KMS-11 (cell line): ENCODE measurements at regions not wholly inside any gene's neighbourhood (a gene's known extent, or its start where the extent isn't known, plus 50 kb on each side); places are given as distances from the start of the nearest gene placed in this dataset.
"Not testable (repeated sequence)": the region's sequence is repeated elsewhere in the genome, so short reads cannot be mapped to it uniquely, and the experiment has no call there.

Experiments
- H2AFZ ChIP-seq: fragments of 200-600 bp; sonication (generic); 2 replicates; pipeline ENCODE4 v1.6.1; 2016; ENCODE audit warnings: antibody characterized with exemption, mixed run types, low read depth
- H3K27ac ChIP-seq: fragments of 200-600 bp; sonication (generic); 2 replicates; pipeline ENCODE4 v1.6.1; 2016; ENCODE audit warnings: mild to moderate bottlenecking, mixed run types
- H3K27me3 ChIP-seq: fragments of 200-600 bp; sonication (generic); 2 replicates; pipeline ENCODE4 v1.6.1; 2017; ENCODE audit warnings: mild to moderate bottlenecking, low read depth, mixed run types, moderate library complexity; ENCODE audit not compliant: insufficient read depth
- H3K36me3 ChIP-seq: fragments of 200-600 bp; sonication (generic); 2 replicates; pipeline ENCODE4 v1.6.1; 2017; ENCODE audit warnings: mild to moderate bottlenecking, mixed run types; ENCODE audit not compliant: insufficient read depth
- H3K4me1 ChIP-seq: fragments of 200-600 bp; sonication (generic); 2 replicates; pipeline ENCODE4 v1.6.1; 2016; ENCODE audit warnings: mild to moderate bottlenecking, low read depth, mixed run types; ENCODE audit not compliant: poor library complexity, severe bottlenecking
- H3K4me2 ChIP-seq: fragments of 200-600 bp; sonication (generic); 2 replicates; pipeline ENCODE4 v1.7.0; 2016; ENCODE audit warnings: mild to moderate bottlenecking, mixed run types
- H3K4me3 ChIP-seq: fragments of 200-600 bp; sonication (generic); IDR thresholded peaks from 2 replicates; pipeline ENCODE4 v1.6.1; 2017; ENCODE audit warnings: low read depth, low read length, mixed read lengths; ENCODE audit not compliant: insufficient read depth
- H3K79me2 ChIP-seq: fragments of 200-600 bp; sonication (generic); 2 replicates; pipeline ENCODE4 v1.6.1; 2016; ENCODE audit warnings: low read depth, mixed run types; ENCODE audit not compliant: insufficient read depth
- H3K9ac ChIP-seq: fragments of 200-600 bp; sonication (generic); 2 replicates; pipeline ENCODE4 v1.6.1; 2016; ENCODE audit warnings: mild to moderate bottlenecking, mixed run types
- H4K20me1 ChIP-seq: fragments of 200-600 bp; sonication (generic); 2 replicates; pipeline ENCODE4 v1.6.1; 2016; ENCODE audit warnings: mild to moderate bottlenecking, mixed run types; ENCODE audit not compliant: insufficient read depth
- TF ChIP-seq, protein P1 (sequence below): fragments of 200-600 bp; sonication (generic); conservative IDR thresholded peaks from 2 replicates; pipeline ENCODE4 v1.6.1; 2017; ENCODE audit warnings: low read depth, mild to moderate bottlenecking, antibody characterized with exemption, low read length, moderate library complexity, mixed read lengths

DNA sequence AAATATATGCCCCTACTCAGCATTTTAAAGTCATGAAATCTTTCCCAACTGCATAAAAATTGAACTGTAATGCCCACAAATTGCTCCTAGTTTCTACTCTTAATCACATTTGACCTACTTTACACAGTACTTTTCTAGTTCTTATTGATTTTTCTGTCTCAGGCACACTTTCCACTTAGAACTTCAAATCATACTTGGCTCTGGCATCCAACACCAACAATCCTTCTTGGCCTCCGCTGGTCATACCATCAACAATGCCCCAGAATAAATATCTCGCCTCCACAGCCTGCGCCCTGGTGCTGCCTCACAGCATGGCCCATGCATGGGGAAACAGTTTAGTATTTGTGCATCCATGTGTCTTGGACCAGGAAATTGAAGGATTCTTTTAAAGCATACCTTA is 107.5 kb upstream of the SYT10 start:
- H3K4me2 ChIP-seq: peak overlapping the region; percentile 50
- H3K27ac ChIP-seq: peak overlapping the region; percentile 9; the same call in 1 of the 2 replicates
- H3K79me2 ChIP-seq: no peaks in the 10 kb centered on the region
- TF ChIP-seq, protein P1, sequence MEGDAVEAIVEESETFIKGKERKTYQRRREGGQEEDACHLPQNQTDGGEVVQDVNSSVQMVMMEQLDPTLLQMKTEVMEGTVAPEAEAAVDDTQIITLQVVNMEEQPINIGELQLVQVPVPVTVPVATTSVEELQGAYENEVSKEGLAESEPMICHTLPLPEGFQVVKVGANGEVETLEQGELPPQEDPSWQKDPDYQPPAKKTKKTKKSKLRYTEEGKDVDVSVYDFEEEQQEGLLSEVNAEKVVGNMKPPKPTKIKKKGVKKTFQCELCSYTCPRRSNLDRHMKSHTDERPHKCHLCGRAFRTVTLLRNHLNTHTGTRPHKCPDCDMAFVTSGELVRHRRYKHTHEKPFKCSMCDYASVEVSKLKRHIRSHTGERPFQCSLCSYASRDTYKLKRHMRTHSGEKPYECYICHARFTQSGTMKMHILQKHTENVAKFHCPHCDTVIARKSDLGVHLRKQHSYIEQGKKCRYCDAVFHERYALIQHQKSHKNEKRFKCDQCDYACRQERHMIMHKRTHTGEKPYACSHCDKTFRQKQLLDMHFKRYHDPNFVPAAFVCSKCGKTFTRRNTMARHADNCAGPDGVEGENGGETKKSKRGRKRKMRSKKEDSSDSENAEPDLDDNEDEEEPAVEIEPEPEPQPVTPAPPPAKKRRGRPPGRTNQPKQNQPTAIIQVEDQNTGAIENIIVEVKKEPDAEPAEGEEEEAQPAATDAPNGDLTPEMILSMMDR: no peak
- H3K4me3 ChIP-seq: no peak overlapping the region
- peaks cover 31% of the 10 kb centered on the region for H3K4me1 ChIP-seq
- H3K27me3 ChIP-seq: no peaks in the 10 kb centered on the region
- H3K36me3 ChIP-seq: no peaks in the 10 kb centered on the region
- H4K20me1 ChIP-seq: no peaks in the 10 kb centered on the region
- peak overlapping the region; percentile 0; the same call in 1 of the 2 replicates for H2AFZ ChIP-seq
- no peak overlapping the region for H3K9ac ChIP-seq

DNA sequence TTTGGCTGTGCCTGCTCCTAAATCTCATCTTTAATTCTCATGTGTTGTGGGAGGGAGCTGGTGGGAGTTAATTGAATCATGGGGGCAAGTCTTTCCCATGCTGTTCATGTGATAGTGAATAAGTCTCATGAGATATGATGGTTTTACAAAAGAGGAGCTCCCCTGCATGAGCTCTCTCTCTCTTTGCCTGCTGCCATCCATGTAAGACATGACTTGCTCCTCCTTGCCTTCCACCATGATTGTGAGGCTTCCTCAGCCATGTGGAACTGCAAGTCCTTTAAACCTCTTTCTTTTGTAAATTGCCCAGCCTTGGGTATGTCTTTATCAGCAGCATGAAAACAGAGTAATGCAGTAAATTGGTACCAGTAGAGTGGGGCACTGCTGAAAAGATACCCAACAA is 110.6 kb upstream of the SYT10 start:
- not testable (repeated sequence) for H3K27ac ChIP-seq, H2AFZ ChIP-seq, H3K79me2 ChIP-seq, H4K20me1 ChIP-seq, H3K4me3 ChIP-seq, H3K27me3 ChIP-seq, H3K9ac ChIP-seq, H3K4me2 ChIP-seq, H3K36me3 ChIP-seq
- H3K4me1 ChIP-seq: peaks cover 31% of the 10 kb centered on the region

DNA sequence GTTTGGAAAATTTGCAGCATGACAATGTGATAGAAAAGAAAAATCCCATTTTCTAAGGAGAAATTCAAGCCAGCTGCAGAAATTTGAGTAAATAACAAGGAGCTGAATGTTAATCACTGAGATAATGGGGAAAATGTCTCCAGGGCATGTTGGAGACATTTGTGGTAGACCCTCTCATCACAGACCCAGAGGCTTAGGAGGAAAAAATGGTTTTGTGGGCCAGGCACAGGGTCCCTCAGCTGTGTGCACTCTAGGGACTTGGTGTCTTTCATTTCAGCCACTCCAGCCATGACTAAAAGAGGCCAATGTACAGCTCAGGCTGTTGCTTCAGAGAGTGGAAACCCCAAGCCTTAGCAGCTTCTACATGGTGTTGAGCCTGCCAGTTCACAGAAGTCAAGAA is 111.4 kb upstream of the SYT10 start:
- no peaks in the 10 kb centered on the region for H4K20me1 ChIP-seq
- no peak overlapping the region for H3K4me2 ChIP-seq
- no peak overlapping the region for H2AFZ ChIP-seq
- H3K9ac ChIP-seq: no peak overlapping the region
- TF ChIP-seq, protein P1: no peak
- peaks cover 26% of the 10 kb centered on the region for H3K4me1 ChIP-seq
- H3K27me3 ChIP-seq: no peaks in the 10 kb centered on the region
- no peak overlapping the region for H3K4me3 ChIP-seq
- no peak overlapping the region for H3K27ac ChIP-seq
- no peaks in the 10 kb centered on the region for H3K36me3 ChIP-seq
- H3K79me2 ChIP-seq: no peaks in the 10 kb centered on the region

DNA sequence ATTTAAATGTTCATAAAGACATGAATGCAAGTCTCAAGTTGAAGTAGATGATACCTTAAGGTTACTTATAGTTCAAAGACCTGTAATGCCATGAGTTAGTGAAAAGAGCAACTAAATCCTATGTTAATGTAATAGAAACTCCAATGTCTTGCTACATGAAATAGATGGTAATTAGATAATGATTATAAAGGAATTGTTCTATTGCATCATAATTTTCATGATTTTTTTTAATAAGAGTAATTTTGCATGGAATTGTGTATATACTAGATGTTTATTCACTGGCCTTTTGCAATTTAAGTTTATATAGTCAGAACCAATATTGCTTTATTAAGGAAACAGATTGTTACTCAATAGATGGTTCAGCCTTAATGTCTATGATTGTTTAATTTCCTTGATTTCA is 115.5 kb upstream of the SYT10 start:
- no peak overlapping the region for H3K9ac ChIP-seq
- no peak overlapping the region for H3K27ac ChIP-seq
- H4K20me1 ChIP-seq: no peaks in the 10 kb centered on the region
- TF ChIP-seq, protein P1: no peak
- H2AFZ ChIP-seq: no peak overlapping the region
- H3K4me3 ChIP-seq: no peak overlapping the region
- H3K27me3 ChIP-seq: no peaks in the 10 kb centered on the region
- H3K4me2 ChIP-seq: no peak overlapping the region
- no peaks in the 10 kb centered on the region; the same call in 1 of the 2 replicates for H3K36me3 ChIP-seq
- no peaks in the 10 kb centered on the region for H3K79me2 ChIP-seq
- H3K4me1 ChIP-seq: no peaks in the 10 kb centered on the region

DNA sequence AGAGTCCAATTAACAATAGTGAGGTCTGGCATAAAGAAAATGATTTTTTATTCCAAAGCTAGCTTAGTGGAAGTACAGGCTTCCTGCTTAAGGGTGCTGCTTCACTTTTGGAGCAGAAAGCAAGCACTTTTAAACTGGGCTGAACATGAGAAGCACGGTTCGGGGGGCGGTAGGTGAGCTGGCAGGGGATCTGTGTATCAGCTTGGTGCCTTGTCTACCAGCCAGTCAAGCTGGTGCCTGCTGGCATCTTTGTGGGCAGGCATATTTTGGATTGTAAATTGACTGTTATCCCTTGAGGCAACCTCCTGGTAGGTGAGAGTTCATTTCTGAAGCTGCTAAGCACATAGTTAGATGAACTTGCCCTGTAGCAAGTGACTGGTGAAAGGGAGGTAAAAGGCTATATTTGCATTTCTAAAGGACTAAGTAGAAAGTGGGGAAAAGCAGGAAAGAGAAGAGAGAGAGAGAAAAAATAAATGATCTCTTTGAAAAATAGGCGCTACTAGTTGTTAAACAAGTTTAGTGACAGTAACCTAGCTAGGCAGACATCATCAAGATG is 121.1 kb upstream of the SYT10 start:
- H3K4me2 ChIP-seq: no peak overlapping the region
- no peaks in the 10 kb centered on the region for H3K4me1 ChIP-seq
- H3K4me3 ChIP-seq: no peak overlapping the region
- H3K36me3 ChIP-seq: no peaks in the 10 kb centered on the region; the same call in 1 of the 2 replicates
- H2AFZ ChIP-seq: no peak overlapping the region
- no peak overlapping the region for H3K27ac ChIP-seq
- H3K27me3 ChIP-seq: no peaks in the 10 kb centered on the region
- H3K79me2 ChIP-seq: no peaks in the 10 kb centered on the region
- H4K20me1 ChIP-seq: no peaks in the 10 kb centered on the region
- TF ChIP-seq, protein P1: no peak
- H3K9ac ChIP-seq: no peak overlapping the region
